IMR-90 (cell line): ENCODE measurements at regions not wholly inside any gene's neighbourhood (a gene's known extent, or its start where the extent isn't known, plus 50 kb on each side); places are given as distances from the start of the nearest gene placed in this dataset.

ENCODE experiments used
- ATAC-seq: fragments of 200-7000 bp; cut with Tn5 transposase; 2 replicates; pipeline ENCODE4 v1.9.1; 2020; ENCODE audit warnings: low read depth, mild to moderate bottlenecking, moderate library complexity
- BruUV-seq: library from RNA; stranded (reverse); fragments of 400-500 nt; replicated peaks from 2 replicates; lab custom pipeline; 2021; lab: Mats Ljungman, UMichigan
- CTCF ChIA-PET: fragments of 300-600 bp; formaldehyde crosslinking; extraction: SDS; loops from one replicate; lab custom pipeline; 2021; ENCODE audit warnings: antibody characterized with exemption; lab: Yijun Ruan, JAX
- POLR2A ChIA-PET: fragments of 300-600 bp; sonication (Branson Sonifier 250); formaldehyde crosslinking; loops from one replicate; lab custom pipeline; 2022; ENCODE audit warnings: antibody characterized with exemption; ENCODE audit not compliant: unreplicated experiment; lab: Charles Lee
- DNase-seq: peaks from one replicate; pipeline ENCODE4 v3.0.0; 2013
- H2AFZ ChIP-seq: replicated peaks from 2 replicates; pipeline ENCODE3; 2013; ENCODE audit warnings: low read length, mild to moderate bottlenecking; ENCODE audit not compliant: poor library complexity
- H2AK5ac ChIP-seq: 2 replicates; pipeline ENCODE4 v1.6.1; 2013; ENCODE audit warnings: low read depth, low read length, inconsistent platforms
- H2AK9ac ChIP-seq: replicated peaks from 2 replicates; pipeline ENCODE3; 2013; ENCODE audit warnings: mild to moderate bottlenecking, low read depth, low read length, moderate library complexity; ENCODE audit not compliant: poor library complexity
- H2BK120ac ChIP-seq: 2 replicates; pipeline ENCODE4 v1.6.1; 2013; ENCODE audit warnings: low read depth, low read length, inconsistent platforms
- H2BK15ac ChIP-seq: 3 replicates; pipeline ENCODE4 v1.6.1; 2013; ENCODE audit warnings: low read depth, low read length, inconsistent platforms
- H2BK20ac ChIP-seq: 2 replicates; pipeline ENCODE4 v1.6.1; 2013; ENCODE audit warnings: low read depth, mild to moderate bottlenecking, inconsistent platforms, low read length, moderate library complexity
- H2BK5ac ChIP-seq: 2 replicates; pipeline ENCODE4 v1.6.1; 2013; ENCODE audit warnings: mild to moderate bottlenecking, low read depth, low read length, inconsistent platforms; ENCODE audit not compliant: poor library complexity, severe bottlenecking
- H3K14ac ChIP-seq: replicated peaks from 2 replicates; pipeline ENCODE4 v1.6.1; 2013; ENCODE audit warnings: low read depth, low read length, inconsistent platforms
- H3K18ac ChIP-seq: 2 replicates; pipeline ENCODE4 v1.6.1; 2013; ENCODE audit warnings: low read depth, low read length, control low read depth
- H3K23ac ChIP-seq: 2 replicates; pipeline ENCODE4 v1.6.1; 2013; ENCODE audit warnings: low read depth, low read length, inconsistent platforms
- H3K27ac ChIP-seq: 2 replicates; pipeline ENCODE4 v1.5.1; 2013; ENCODE audit warnings: mild to moderate bottlenecking, control low read depth, low read length; ENCODE audit not compliant: insufficient read depth
- H3K27me3 ChIP-seq: 2 replicates; pipeline ENCODE4 v1.6.1; 2013; ENCODE audit warnings: low read length; ENCODE audit not compliant: control insufficient read depth, insufficient read depth
- H3K36me3 ChIP-seq: 2 replicates; pipeline ENCODE4 v1.6.1; 2013; ENCODE audit warnings: low read length, mixed read lengths; ENCODE audit not compliant: control insufficient read depth, insufficient read depth
- H3K4ac ChIP-seq: 2 replicates; pipeline ENCODE4 v1.6.1; 2013; ENCODE audit warnings: low read depth, low read length, inconsistent platforms
- H3K4me1 ChIP-seq: 2 replicates; pipeline ENCODE4 v1.6.1; 2013; ENCODE audit warnings: low read length, mixed read lengths; ENCODE audit not compliant: control insufficient read depth, insufficient read depth
- H3K4me2 ChIP-seq: 2 replicates; pipeline ENCODE4 v1.6.1; 2013; ENCODE audit warnings: low read depth, mild to moderate bottlenecking, control low read depth, low read length, moderate library complexity
- H3K4me3 ChIP-seq: 2 replicates; pipeline ENCODE4 v1.5.1; 2013; ENCODE audit warnings: low read depth, mild to moderate bottlenecking, control low read depth, low read length, moderate library complexity; ENCODE audit not compliant: insufficient read depth
- H3K56ac ChIP-seq: 2 replicates; pipeline ENCODE4 v1.6.1; 2013; ENCODE audit warnings: low read length, inconsistent platforms; ENCODE audit not compliant: insufficient read depth; ENCODE audit errors: extremely low read depth
- H3K79me1 ChIP-seq, 2 experiments: 2 replicates each; pipeline ENCODE4 v1.6.1; 2013; ENCODE audit warnings: low read length in 2 of 2, inconsistent platforms in 1 of 2, low read depth in 1 of 2
- H3K9ac ChIP-seq: 2 replicates; pipeline ENCODE4 v1.6.1; 2013; ENCODE audit warnings: low read depth, low read length, control low read depth
- H3K9me1 ChIP-seq: 2 replicates; pipeline ENCODE4 v1.6.1; 2013; ENCODE audit warnings: low read length, inconsistent platforms; ENCODE audit not compliant: insufficient read depth
- H3K9me3 ChIP-seq: 2 replicates; pipeline ENCODE4 v1.6.1; 2013; ENCODE audit warnings: low read length; ENCODE audit not compliant: control insufficient read depth, insufficient read depth
- H4K20me1 ChIP-seq: 2 replicates; pipeline ENCODE4 v1.6.1; 2013; ENCODE audit warnings: low read length, inconsistent platforms; ENCODE audit not compliant: insufficient read depth
- H4K5ac ChIP-seq: 2 replicates; pipeline ENCODE4 v1.6.1; 2013; ENCODE audit warnings: mild to moderate bottlenecking, low read depth, low read length, control low read depth
- H4K8ac ChIP-seq, 2 experiments: 2 replicates each; pipeline ENCODE4 v1.6.1; 2013; ENCODE audit warnings: low read depth in 2 of 2, low read length in 2 of 2, control low read depth in 1 of 2, inconsistent platforms in 1 of 2
- H4K91ac ChIP-seq: 2 replicates; pipeline ENCODE4 v1.6.1; 2013; ENCODE audit warnings: low read depth, low read length, inconsistent platforms; ENCODE audit not compliant: insufficient read depth
- BHLHE40 ChIP-seq: fragments of 150-350 bp; IDR thresholded peaks from 2 replicates; pipeline ENCODE4 v1.6.1; 2016; ENCODE audit warnings: mild to moderate bottlenecking, low read depth, low read length
- CEBPB ChIP-seq: IDR thresholded peaks from 2 replicates; pipeline ENCODE4 v1.6.1; 2012; ENCODE audit warnings: low read depth, low read length, improper control_type of control experiment
- CHD1 ChIP-seq: IDR thresholded peaks from 2 replicates; pipeline ENCODE4 v1.6.1; 2012; ENCODE audit warnings: low read depth, low read length, improper control_type of control experiment
- FOS ChIP-seq: fragments of 150-350 bp; IDR thresholded peaks from 2 replicates; pipeline ENCODE4 v1.6.1; 2016; ENCODE audit warnings: low read depth, low read length
- MAFK ChIP-seq: IDR thresholded peaks from 2 replicates; pipeline ENCODE4 v1.6.1; 2012; ENCODE audit warnings: low read depth, low read length, improper control_type of control experiment
- MAZ ChIP-seq: IDR thresholded peaks from 2 replicates; pipeline ENCODE4 v1.6.1; 2012; ENCODE audit warnings: low read depth, mild to moderate bottlenecking, low read length, improper control_type of control experiment, moderate library complexity, borderline replicate concordance
- MXI1 ChIP-seq: IDR thresholded peaks from 2 replicates; pipeline ENCODE4 v1.6.1; 2012; ENCODE audit warnings: low read depth, mild to moderate bottlenecking, low read length, moderate library complexity, borderline replicate concordance
- NFE2L2 ChIP-seq: fragments of 150-350 bp; IDR thresholded peaks from 2 replicates; pipeline ENCODE4 v1.6.1; 2016; ENCODE audit warnings: low read depth, mild to moderate bottlenecking, low read length
- POLR2A ChIP-seq: IDR thresholded peaks from 2 replicates; pipeline ENCODE4 v1.6.1; 2012; ENCODE audit warnings: mild to moderate bottlenecking, low read depth, low read length
- RAD21 ChIP-seq: IDR thresholded peaks from 2 replicates; pipeline ENCODE4 v1.6.1; 2012; ENCODE audit warnings: low read length, improper control_type of control experiment
- RCOR1 ChIP-seq: IDR thresholded peaks from 2 replicates; pipeline ENCODE4 v1.6.1; 2012; ENCODE audit warnings: mild to moderate bottlenecking, low read length, improper control_type of control experiment; ENCODE audit not compliant: insufficient replicate concordance
- RFX5 ChIP-seq: IDR thresholded peaks from 2 replicates; pipeline ENCODE4 v1.8.0; 2012; ENCODE audit warnings: low read depth, mild to moderate bottlenecking, low read length, moderate library complexity
- SMC3 ChIP-seq: fragments of 150-350 bp; IDR thresholded peaks from 2 replicates; pipeline ENCODE4 v1.6.1; 2016; ENCODE audit warnings: low read depth, mild to moderate bottlenecking, antibody characterized with exemption, low read length, moderate library complexity
- WGBS, 2 experiments: methylation state at CpG; one replicate each; pipeline versions ENCODE4 v1.1.5 to v1.1.7; 2013; ENCODE audit warnings: missing lambda C conversion rate in 2 of 2; ENCODE audit not compliant: insufficient read length in 1 of 2; ENCODE audit errors: extremely low coverage in 2 of 2; 5-methylcytosine and 5-hydroxymethylcytosine counted together
- dilution Hi-C: fragments of 300-500 bp; cut with HindIII; formaldehyde crosslinking; loops from one replicate; pipeline ENCODE4 v1.14.3; 2018; ENCODE audit warnings: low sequenced_read_pairs; ENCODE audit not compliant: unreplicated experiment
- in situ Hi-C: fragments of 300-500 bp; cut with MboI; formaldehyde crosslinking; loops from 3 replicates; pipeline ENCODE4 v1.14.3; 2019; ENCODE audit warnings: low sequenced_read_pairs, inconsistent platforms, mixed read lengths
- intact Hi-C: fragments of 100-400 bp; cut with micrococcal nuclease; formaldehyde crosslinking; loops from 2 replicates; pipeline ENCODE4 v1.10.0; 2022
- TF ChIP-seq, protein P1 (sequence below): fragments of 150-350 bp; IDR thresholded peaks from 2 replicates; pipeline ENCODE4 v1.6.1; 2016; ENCODE audit warnings: low read depth, mild to moderate bottlenecking, low read length, moderate library complexity, borderline replicate concordance
- TF ChIP-seq, protein P2 (sequence below): conservative IDR thresholded peaks from 2 replicates; pipeline ENCODE4 v1.5.1; 2012; ENCODE audit warnings: mild to moderate bottlenecking, low read depth, low read length, improper control_type of control experiment
- TF ChIP-seq, protein P3 (sequence below): fragments of 150-350 bp; IDR thresholded peaks from 2 replicates; pipeline ENCODE4 v1.6.1; 2017; ENCODE audit warnings: mild to moderate bottlenecking, antibody characterized with exemption, low read length, low read depth

DNA sequence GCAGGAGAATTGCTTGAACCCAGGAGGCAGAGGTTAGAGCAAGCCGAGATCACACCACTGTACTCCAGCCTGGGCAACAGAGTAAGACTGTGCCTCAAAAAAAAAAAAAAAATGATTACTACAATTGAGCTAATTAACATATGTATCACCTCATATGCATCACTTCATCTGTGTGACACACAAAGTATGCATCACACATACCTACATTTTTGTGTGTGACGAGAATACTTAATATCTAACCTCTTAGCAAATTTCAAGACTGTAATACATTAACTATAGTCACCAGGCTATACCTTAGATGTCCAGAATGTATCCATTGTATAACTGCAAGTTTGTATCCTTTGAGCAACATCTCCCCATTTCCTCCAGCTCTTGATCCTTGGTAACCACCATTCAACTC, 214.2 kb upstream of the MON1B start:
- Histone ChIP-seq H3K9me3 (no peaks in the 10 kb centered on the region; the same call in 1 of the 2 replicates), H4K8ac (no peak overlapping the region), H3K56ac (no peak overlapping the region), H3K4ac (no peak overlapping the region), H2AFZ (no peak overlapping the region), H2BK5ac (no peak overlapping the region), H3K9me1 (no peaks in the 10 kb centered on the region), H4K5ac (no peak overlapping the region), H3K27me3 (no peaks in the 10 kb centered on the region), H3K36me3 (no peaks in the 10 kb centered on the region), H4K20me1 (no peaks in the 10 kb centered on the region), H3K4me2 (no peak overlapping the region), H2BK15ac (no peak overlapping the region), H3K4me3 (no peak overlapping the region), H2BK20ac (no peak overlapping the region), H3K9ac (no peak overlapping the region), H4K91ac (no peak overlapping the region), H3K27ac (no peak overlapping the region), H3K18ac (no peak overlapping the region), H2AK9ac (no peak overlapping the region), H2BK120ac (no peak overlapping the region), H2AK5ac (no peak overlapping the region), H3K79me1 (no peaks in the 10 kb centered on the region), H3K4me1 (no peaks in the 10 kb centered on the region), H3K14ac (no peak overlapping the region), H3K23ac (no peak overlapping the region)
- WGBS, 2 experiments = 71% methylated on average over 1 of the region's 2 CpGs; no CpG with 5 or more reads in 1 of the 2 experiments
- no peak for ATAC-seq
- in situ Hi-C loops (no loop called here), intact Hi-C loops (no loop called here), dilution Hi-C loops (no loop called here)
- ChIA-PET CTCF (no interaction called here), POLR2A (no interaction called here)
- BruUV-seq = no TSS peak
- DNase-seq = no peak
- TF ChIP-seq FOS = no peak
- TF ChIP-seq POLR2A = no peak
- no peak for TF ChIP-seq CEBPB
- TF ChIP-seq MAFK = no peak
- TF ChIP-seq, protein P1, sequence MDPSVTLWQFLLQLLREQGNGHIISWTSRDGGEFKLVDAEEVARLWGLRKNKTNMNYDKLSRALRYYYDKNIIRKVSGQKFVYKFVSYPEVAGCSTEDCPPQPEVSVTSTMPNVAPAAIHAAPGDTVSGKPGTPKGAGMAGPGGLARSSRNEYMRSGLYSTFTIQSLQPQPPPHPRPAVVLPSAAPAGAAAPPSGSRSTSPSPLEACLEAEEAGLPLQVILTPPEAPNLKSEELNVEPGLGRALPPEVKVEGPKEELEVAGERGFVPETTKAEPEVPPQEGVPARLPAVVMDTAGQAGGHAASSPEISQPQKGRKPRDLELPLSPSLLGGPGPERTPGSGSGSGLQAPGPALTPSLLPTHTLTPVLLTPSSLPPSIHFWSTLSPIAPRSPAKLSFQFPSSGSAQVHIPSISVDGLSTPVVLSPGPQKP = no peak
- no peak for TF ChIP-seq RAD21
- TF ChIP-seq NFE2L2 = no peak
- no peak for TF ChIP-seq CHD1
- no peak for TF ChIP-seq MAZ
- TF ChIP-seq SMC3 = no peak
- TF ChIP-seq MXI1 = no peak
- TF ChIP-seq, protein P2, sequence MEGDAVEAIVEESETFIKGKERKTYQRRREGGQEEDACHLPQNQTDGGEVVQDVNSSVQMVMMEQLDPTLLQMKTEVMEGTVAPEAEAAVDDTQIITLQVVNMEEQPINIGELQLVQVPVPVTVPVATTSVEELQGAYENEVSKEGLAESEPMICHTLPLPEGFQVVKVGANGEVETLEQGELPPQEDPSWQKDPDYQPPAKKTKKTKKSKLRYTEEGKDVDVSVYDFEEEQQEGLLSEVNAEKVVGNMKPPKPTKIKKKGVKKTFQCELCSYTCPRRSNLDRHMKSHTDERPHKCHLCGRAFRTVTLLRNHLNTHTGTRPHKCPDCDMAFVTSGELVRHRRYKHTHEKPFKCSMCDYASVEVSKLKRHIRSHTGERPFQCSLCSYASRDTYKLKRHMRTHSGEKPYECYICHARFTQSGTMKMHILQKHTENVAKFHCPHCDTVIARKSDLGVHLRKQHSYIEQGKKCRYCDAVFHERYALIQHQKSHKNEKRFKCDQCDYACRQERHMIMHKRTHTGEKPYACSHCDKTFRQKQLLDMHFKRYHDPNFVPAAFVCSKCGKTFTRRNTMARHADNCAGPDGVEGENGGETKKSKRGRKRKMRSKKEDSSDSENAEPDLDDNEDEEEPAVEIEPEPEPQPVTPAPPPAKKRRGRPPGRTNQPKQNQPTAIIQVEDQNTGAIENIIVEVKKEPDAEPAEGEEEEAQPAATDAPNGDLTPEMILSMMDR = no peak
- no peak for TF ChIP-seq RFX5
- no peak for TF ChIP-seq BHLHE40
- no peak for TF ChIP-seq RCOR1
- TF ChIP-seq, protein P3, sequence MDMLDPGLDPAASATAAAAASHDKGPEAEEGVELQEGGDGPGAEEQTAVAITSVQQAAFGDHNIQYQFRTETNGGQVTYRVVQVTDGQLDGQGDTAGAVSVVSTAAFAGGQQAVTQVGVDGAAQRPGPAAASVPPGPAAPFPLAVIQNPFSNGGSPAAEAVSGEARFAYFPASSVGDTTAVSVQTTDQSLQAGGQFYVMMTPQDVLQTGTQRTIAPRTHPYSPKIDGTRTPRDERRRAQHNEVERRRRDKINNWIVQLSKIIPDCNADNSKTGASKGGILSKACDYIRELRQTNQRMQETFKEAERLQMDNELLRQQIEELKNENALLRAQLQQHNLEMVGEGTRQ = no peak
